Adipocyte (in vitro differentiated cells): ENCODE measurements at regions not wholly inside any gene's neighbourhood (a gene's known extent, or its start where the extent isn't known, plus 50 kb on each side); places are given as distances from the start of the nearest gene placed in this dataset.
A peak's percentile ranks its signal among the peaks of the same experiment; 100 is the strongest.

ENCODE experiments used
- DNase-seq: peaks from one replicate; pipeline ENCODE4 v3.0.0-alpha.2; 2015; ENCODE audit warnings: low read depth
- H3K27me3 ChIP-seq: replicated peaks from 2 replicates; pipeline ENCODE4 v1.7.0; 2013; ENCODE audit warnings: mild to moderate bottlenecking, low read length, moderate library complexity; ENCODE audit not compliant: control insufficient read depth, insufficient read depth
- H3K36me3 ChIP-seq: 2 replicates; pipeline ENCODE4 v1.7.0; 2013; ENCODE audit warnings: low read length, mild to moderate bottlenecking, moderate library complexity; ENCODE audit not compliant: control insufficient read depth, insufficient read depth, severe bottlenecking
- H3K4me1 ChIP-seq: 2 replicates; pipeline ENCODE4 v1.7.0; 2013; ENCODE audit warnings: mild to moderate bottlenecking, low read length, moderate library complexity; ENCODE audit not compliant: control insufficient read depth, insufficient read depth
- H3K4me3 ChIP-seq: 2 replicates; pipeline ENCODE4 v1.7.0; 2013; ENCODE audit warnings: mild to moderate bottlenecking, low read length, moderate library complexity
- H3K9ac ChIP-seq: 2 replicates; pipeline ENCODE4 v1.7.0; 2013; ENCODE audit warnings: mild to moderate bottlenecking, low read length, moderate library complexity
- H3K9me3 ChIP-seq: 2 replicates; pipeline ENCODE4 v1.7.0; 2013; ENCODE audit warnings: mild to moderate bottlenecking, low read length, moderate library complexity; ENCODE audit not compliant: control insufficient read depth

GRCh38 chr2:123481406-123481805 lies 543.7 kb upstream of the CNTNAP5 start:
- Histone ChIP-seq H3K9me3 (no peaks in the 10 kb centered on the region), H3K9ac (no peak overlapping the region), H3K36me3 (no peaks in the 10 kb centered on the region), H3K27me3 (no peaks in the 10 kb centered on the region), H3K4me3 (no peak overlapping the region), H3K4me1 (no peaks in the 10 kb centered on the region)
- no peak for DNase-seq

GRCh38 chr2:123485056-123485455 lies 540.0 kb upstream of the CNTNAP5 start:
- no peak overlapping the region for H3K9ac ChIP-seq
- no peaks in the 10 kb centered on the region for H3K36me3 ChIP-seq
- no peaks in the 10 kb centered on the region for H3K9me3 ChIP-seq
- H3K4me3 ChIP-seq = no peak overlapping the region
- H3K27me3 ChIP-seq = no peaks in the 10 kb centered on the region
- no peaks in the 10 kb centered on the region for H3K4me1 ChIP-seq
- no peak for DNase-seq

- Histone ChIP-seq H3K4me3 (no peak overlapping the region), H3K9ac (no peak overlapping the region), H3K36me3 (no peaks in the 10 kb centered on the region), H3K27me3 (no peaks in the 10 kb centered on the region), H3K4me1 (no peaks in the 10 kb centered on the region), H3K9me3 (no peaks in the 10 kb centered on the region)
- no peak for DNase-seq
Measured at GRCh38 chr2:123493687-123494086, 531.4 kb upstream of the CNTNAP5 start.

DNA sequence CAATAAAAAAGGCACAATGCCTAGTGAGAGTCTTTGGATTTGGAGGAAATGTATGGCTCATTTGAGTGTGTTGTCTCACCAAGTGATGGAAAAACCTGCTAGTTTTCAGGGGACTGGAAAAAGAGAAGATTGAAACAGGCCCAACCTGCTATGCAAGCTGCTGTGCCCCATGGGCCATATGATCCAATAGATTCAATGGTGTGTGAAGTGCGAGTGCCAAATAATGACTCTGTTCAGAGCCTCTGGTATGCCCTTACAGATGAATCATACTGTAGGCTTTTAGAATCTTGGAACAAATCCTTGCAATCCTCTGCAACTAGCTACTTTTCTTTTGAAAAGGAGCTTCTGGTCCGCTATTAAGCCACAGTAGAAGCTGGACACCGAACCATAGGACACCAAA lies 529.8 kb upstream of the CNTNAP5 start:
- Histone ChIP-seq H3K27me3 (no peaks in the 10 kb centered on the region), H3K4me1 (no peaks in the 10 kb centered on the region), H3K9ac (no peak overlapping the region), H3K36me3 (no peaks in the 10 kb centered on the region), H3K4me3 (no peak overlapping the region), H3K9me3 (no peaks in the 10 kb centered on the region)
- DNase-seq = no peak

DNA sequence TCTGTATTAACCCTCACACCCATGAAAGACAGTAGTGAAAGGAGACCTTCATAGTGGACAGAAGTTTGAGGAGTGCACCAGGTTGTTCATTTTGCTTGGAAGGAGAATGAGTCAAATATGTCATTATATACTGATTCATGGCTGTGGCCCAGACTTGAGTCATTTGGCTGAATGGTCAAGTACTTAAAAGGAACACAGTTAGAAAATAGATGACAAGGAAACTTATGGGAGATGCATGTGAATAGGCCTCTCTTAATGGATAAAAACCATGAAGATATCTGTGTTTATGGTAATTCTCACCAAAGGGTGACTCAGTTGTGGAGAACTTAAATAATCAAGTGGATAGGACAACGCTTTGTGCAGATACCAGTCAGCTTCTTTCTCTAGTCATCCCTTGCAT lies 524.7 kb upstream of the CNTNAP5 start:
- Histone ChIP-seq H3K9ac (no peak overlapping the region), H3K27me3 (no peaks in the 10 kb centered on the region), H3K4me1 (peaks cover 6% of the 10 kb centered on the region), H3K4me3 (no peak overlapping the region), H3K36me3 (no peaks in the 10 kb centered on the region), H3K9me3 (no peaks in the 10 kb centered on the region)
- DNase-seq = no peak

DNA sequence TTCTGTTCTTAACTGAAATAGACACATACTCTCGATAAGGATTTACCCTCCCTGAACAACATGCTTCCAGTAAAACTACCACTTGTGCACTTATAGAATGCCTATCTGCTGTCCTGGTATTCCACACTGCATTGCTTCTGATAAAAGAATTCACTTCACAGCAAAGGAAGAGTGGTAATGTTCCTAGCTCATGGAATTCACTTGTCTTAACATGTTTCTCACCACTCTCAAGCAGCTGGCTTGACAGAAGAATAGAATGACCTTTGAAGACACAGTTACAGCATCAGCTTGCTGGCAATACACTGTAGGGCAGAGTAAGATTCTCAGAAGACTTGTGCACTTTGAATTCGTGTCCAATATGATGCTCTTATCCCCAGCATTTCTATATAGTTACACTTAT lies 524.1 kb upstream of the CNTNAP5 start:
- Histone ChIP-seq H3K27me3 (no peaks in the 10 kb centered on the region), H3K9ac (no peak overlapping the region), H3K36me3 (no peaks in the 10 kb centered on the region), H3K4me3 (no peak overlapping the region), H3K4me1 (peaks cover 6% of the 10 kb centered on the region), H3K9me3 (no peaks in the 10 kb centered on the region)
- no peak for DNase-seq

DNA sequence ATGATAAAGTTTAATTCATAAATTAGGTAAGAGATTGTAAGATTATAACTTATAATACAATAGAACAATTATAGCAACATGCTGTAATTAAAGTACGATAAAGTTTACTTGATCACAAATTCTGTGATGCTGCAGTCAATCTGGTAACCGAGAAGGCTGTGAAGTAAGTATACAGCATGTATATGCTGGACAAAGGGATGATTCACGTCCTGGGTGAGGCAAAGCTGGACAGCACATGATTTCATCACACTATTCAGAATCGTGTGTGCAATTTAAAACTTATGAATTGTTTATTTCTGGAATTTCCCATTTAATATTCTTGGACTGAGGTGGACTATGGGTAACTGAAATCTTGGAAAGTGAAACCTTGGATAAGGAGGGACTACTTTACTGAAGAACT lies 522.2 kb upstream of the CNTNAP5 start:
- H3K9me3 ChIP-seq = no peaks in the 10 kb centered on the region
- H3K27me3 ChIP-seq = no peaks in the 10 kb centered on the region
- peak overlapping the region; percentile 29 for H3K4me3 ChIP-seq
- H3K9ac ChIP-seq = no peak overlapping the region
- H3K4me1 ChIP-seq = peaks cover 6% of the 10 kb centered on the region
- H3K36me3 ChIP-seq = no peaks in the 10 kb centered on the region
- no peak for DNase-seq

DNA sequence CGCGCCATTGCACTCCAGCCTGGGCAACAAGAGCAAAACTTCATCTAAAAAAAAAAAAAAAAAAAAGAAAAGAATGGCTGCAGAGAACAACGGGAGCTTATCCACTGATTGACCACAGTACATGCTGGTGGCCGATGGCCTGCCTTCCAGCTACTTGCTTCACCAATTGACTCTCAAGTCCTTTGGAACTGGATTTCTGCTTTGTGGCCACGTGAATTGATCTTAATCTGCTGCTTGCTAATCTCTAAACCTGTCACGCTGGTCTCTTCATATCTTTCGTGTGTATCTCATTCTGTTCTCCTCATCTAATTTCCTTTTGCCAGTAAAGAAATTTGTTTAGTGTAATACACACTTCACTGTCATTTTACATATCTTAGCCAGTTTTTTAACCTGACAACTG lies 512.5 kb upstream of the CNTNAP5 start:
- Histone ChIP-seq H3K4me1 (peaks cover 9% of the 10 kb centered on the region), H3K27me3 (no peaks in the 10 kb centered on the region), H3K9me3 (no peaks in the 10 kb centered on the region), H3K36me3 (no peaks in the 10 kb centered on the region), H3K4me3 (no peak overlapping the region), H3K9ac (no peak overlapping the region)
- DNase-seq = no peak

DNA sequence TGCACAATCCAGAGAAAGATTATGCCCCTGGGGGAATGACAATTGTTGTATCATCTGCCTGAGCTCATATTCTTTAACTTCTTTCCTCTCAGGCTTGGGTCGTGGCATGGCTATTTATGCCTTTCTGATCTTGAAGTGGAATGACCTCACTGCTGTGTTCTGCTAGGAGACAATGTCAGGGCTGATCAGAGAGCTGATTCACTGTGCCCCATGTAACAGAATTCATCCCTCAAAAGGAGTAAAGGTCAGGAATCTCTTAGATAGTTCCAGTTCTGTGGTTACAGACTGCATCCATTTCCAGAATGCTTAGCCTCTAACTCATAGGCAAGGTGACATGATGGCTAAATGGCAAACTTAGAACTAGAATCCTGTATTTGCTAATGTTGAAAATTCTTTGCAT lies 511.7 kb upstream of the CNTNAP5 start:
- no peak for DNase-seq
- Histone ChIP-seq H3K4me1 (peaks cover 12% of the 10 kb centered on the region), H3K9ac (no peak overlapping the region), H3K36me3 (no peaks in the 10 kb centered on the region), H3K4me3 (no peak overlapping the region), H3K27me3 (no peaks in the 10 kb centered on the region), H3K9me3 (no peaks in the 10 kb centered on the region)

GRCh38 chr2:123514613-123515207 lies 510.4 kb upstream of the CNTNAP5 start:
- no peak for DNase-seq

DNA sequence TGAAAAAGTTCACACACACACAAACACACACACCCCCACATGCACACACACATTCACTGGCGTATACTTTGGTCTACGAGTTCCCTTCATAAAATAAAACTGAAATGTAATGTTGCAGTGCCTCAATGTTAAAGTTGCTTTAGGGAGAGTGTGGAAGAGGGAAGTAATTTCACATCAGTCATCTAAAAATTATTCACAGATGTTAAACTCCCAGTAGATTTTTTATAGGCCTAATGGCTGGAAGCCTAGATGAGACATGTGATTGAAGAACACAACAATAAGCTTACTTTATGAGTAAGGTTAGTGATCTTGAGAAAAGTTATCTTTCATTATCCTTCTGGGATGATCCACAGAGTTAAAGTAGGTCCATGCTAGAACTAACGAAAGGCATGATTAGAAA lies 506.7 kb upstream of the CNTNAP5 start:
- Histone ChIP-seq H3K4me3 (peak overlapping the region; percentile 11), H3K4me1 (peaks cover 17% of the 10 kb centered on the region), H3K36me3 (no peaks in the 10 kb centered on the region), H3K9me3 (no peaks in the 10 kb centered on the region), H3K9ac (no peak overlapping the region), H3K27me3 (no peaks in the 10 kb centered on the region)
- no peak for DNase-seq

More at GRCh38 chr2:123514613-123515207, 510.4 kb upstream of the CNTNAP5 start:
- Histone ChIP-seq H3K27me3 (no peaks in the 10 kb centered on the region), H3K9me3 (no peaks in the 10 kb centered on the region), H3K36me3 (no peaks in the 10 kb centered on the region), H3K9ac (no peak overlapping the region), H3K4me3 (no peak overlapping the region), H3K4me1 (peaks cover 18% of the 10 kb centered on the region)

- H3K27me3 ChIP-seq = no peaks in the 10 kb centered on the region
- H3K4me1 ChIP-seq = peaks cover 9% of the 10 kb centered on the region
- no peaks in the 10 kb centered on the region for H3K36me3 ChIP-seq
- peaks cover 16% of the 10 kb centered on the region for H3K9me3 ChIP-seq
- no peak for DNase-seq
- H3K4me3 ChIP-seq = no peak overlapping the region
- no peak overlapping the region for H3K9ac ChIP-seq
Measured at GRCh38 chr2:123521854-123522253, 503.2 kb upstream of the CNTNAP5 start.
